HEK293T (cell line): ENCODE measurements at regions not wholly inside any gene's neighbourhood (a gene's known extent, or its start where the extent isn't known, plus 50 kb on each side); places are given as distances from the start of the nearest gene placed in this dataset.

Experiments used
- FOXM1 ChIP-seq: fragments of 450-650 bp; IDR thresholded peaks from 2 replicates; pipeline ENCODE4 v1.6.1; 2017; ENCODE audit warnings: mild to moderate bottlenecking, borderline replicate concordance
- SP1 ChIP-seq: fragments of 450-650 bp; IDR thresholded peaks from 2 replicates; pipeline ENCODE4 v1.6.1; 2017
- ZNF384 ChIP-seq: fragments of 450-650 bp; IDR thresholded peaks from 2 replicates; pipeline ENCODE4 v1.6.1; 2016

DNA sequence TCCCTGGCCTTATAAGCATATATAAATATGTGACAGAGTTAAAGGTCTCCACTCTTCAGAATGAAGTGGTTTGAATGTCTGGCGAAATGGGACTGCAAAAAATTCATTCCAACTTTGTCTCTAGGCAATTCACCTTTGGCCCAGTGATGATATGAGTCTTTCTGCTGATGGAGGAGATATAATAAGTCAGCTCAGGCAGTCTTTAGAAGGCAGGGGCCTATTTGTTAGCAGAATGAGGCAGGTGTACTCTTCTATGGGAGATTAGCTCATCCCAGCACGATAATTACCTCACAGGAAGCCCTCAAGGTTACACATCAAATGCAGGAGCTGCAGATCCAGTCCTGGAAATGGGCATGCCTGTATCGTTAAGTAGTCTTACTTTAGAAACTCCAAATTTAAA, 300.5 kb downstream of the NR2F1-AS1 start:
- TF ChIP-seq ZNF384 (no peak), FOXM1 (no peak), SP1 (no peak)
